Cardiac fibroblast (primary cell): ENCODE measurements at regions not wholly inside any gene's neighbourhood (a gene's known extent, or its start where the extent isn't known, plus 50 kb on each side); places are given as distances from the start of the nearest gene placed in this dataset.

Experiments used
- DNase-seq, 2 donors: peaks; one replicate each; pipeline versions ENCODE4 v3.0.0 to v3.0.0-alpha.2; 2010; ENCODE audit warnings: low read depth in 2 of 2
- H3K4me3 ChIP-seq, 2 donors: replicated peaks in 1 of 2; 1 replicate in 1 of 2; 2 replicates in 1 of 2; pipeline ENCODE4 v1.5.1; 2011; ENCODE audit warnings: low read depth in 2 of 2, low read length in 2 of 2, mild to moderate bottlenecking in 2 of 2, moderate library complexity in 1 of 2
- TF ChIP-seq, protein P1 (sequence below): IDR thresholded peaks from one replicate; pipeline ENCODE4 v1.5.1; 2011; ENCODE audit warnings: low read depth, mild to moderate bottlenecking, low read length, inconsistent platforms

DNA sequence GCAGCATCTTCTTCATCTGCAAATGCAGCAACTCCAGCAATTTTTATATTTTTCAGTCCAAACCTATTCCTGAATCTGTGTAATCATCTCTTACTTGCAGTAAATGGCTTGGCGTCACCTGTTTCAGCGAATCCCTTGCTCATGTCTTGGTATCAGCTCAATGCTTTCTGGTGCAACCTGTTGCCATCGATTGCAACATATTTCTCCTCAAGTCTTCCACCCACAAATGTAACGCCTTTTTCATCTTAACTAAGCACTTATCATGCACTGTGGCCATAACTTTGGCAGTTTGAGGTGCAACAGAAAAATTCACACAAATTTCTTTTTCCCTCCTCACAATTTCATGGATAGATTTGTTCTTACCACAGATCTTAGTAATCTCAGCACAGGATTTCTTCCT, 168.3 kb downstream of the HERPUD2 start:
- TF ChIP-seq, protein P1, sequence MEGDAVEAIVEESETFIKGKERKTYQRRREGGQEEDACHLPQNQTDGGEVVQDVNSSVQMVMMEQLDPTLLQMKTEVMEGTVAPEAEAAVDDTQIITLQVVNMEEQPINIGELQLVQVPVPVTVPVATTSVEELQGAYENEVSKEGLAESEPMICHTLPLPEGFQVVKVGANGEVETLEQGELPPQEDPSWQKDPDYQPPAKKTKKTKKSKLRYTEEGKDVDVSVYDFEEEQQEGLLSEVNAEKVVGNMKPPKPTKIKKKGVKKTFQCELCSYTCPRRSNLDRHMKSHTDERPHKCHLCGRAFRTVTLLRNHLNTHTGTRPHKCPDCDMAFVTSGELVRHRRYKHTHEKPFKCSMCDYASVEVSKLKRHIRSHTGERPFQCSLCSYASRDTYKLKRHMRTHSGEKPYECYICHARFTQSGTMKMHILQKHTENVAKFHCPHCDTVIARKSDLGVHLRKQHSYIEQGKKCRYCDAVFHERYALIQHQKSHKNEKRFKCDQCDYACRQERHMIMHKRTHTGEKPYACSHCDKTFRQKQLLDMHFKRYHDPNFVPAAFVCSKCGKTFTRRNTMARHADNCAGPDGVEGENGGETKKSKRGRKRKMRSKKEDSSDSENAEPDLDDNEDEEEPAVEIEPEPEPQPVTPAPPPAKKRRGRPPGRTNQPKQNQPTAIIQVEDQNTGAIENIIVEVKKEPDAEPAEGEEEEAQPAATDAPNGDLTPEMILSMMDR: no peak
- no peak for DNase-seq

DNA sequence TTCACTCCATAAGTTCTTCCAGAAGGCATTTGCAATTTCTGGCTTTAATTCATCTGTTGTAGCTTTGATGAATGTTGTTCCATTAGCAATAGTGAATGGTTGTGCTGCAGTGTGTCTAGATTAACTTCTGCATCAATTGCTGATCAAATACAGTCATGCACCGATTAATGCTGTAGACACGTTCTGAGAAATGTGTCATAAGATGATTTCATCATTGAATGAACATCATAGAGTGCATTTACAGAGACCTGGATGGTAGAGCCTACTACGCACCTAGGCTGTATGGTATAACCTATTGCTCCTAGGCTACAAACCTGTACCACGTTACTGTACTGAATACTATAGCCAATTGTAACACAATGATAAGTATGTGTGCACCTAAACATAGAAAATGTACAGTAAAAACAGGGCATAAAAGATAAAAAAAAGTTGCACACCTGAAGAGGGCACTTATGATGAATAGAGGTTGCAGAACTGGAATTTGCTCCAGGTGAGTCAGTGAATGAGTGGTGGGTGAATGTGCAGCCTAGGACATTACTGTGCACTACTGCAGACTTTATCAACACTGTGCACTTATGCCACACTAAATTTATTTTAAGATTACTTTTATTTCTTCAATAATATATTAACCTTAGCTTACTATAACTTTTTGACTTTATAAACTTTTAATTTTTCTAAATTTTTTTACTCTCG, 170.7 kb downstream of the HERPUD2 start:
- TF ChIP-seq, protein P1: no peak
- no peak overlapping the region for H3K4me3 ChIP-seq
- no peak for DNase-seq

More for the DNA sequence above, 168.3 kb downstream of the HERPUD2 start:
- no peak overlapping the region for H3K4me3 ChIP-seq

DNA sequence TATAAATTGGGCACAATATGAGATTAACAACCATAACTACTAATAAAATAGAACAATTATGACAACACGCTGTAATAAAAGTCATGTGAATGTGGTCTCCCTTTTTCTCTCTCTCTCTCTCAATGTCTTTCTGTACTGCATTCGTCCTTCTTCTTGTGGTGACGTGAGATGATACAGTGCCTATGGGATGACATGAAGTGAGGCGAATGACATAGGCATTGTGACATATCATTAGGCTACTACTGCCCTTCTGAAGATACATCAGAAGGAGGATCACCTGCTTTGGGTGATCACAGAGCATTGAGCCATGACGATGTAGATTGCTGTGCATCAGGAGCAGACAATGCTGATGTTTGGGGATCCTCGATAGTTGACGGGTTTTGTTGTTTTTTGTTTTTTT, 171.6 kb downstream of the HERPUD2 start:
- no peak overlapping the region for H3K4me3 ChIP-seq
- no peak for DNase-seq
- TF ChIP-seq, protein P1: no peak

DNA sequence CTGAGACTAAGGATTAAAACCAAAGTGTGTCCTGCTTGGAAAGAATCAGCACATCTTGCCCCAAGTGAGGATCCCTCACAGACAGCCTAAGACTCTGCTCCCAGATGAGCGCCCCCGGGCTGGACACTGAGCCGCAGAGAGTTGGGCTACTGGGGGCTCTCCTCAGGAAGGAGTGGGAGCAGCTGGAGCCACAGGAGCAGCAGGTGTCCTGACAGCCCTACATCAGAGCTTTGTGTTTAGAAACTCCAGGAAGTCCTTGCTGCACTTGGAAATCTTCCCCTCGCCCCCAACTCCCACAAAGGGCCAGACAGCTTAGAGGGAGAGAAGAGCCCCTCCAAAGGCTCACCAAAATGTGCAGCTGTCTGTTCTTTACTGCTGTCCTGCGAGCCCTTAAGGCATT, 172.2 kb downstream of the HERPUD2 start:
- no peak overlapping the region for H3K4me3 ChIP-seq
- no peak for DNase-seq
- TF ChIP-seq, protein P1: no peak

DNA sequence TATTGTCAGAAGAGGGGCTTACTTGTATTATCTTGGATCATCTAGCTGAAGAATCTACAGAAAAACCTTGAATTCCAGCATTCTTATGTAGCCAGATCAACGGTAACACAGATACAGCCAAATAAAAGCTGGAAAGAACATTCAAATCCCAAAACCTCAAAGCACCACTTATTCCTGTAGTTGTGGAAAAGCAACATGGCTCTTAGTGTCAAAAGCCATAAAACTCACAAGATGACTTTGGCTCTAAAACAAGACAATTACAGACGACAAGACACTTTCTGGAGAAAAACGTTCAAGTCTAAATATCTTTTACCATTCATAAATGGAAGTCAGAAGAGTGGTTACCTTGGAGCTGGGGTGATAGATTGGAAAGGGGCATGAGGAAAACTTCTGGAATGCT, 173.0 kb downstream of the HERPUD2 start:
- TF ChIP-seq, protein P1: no peak

DNA sequence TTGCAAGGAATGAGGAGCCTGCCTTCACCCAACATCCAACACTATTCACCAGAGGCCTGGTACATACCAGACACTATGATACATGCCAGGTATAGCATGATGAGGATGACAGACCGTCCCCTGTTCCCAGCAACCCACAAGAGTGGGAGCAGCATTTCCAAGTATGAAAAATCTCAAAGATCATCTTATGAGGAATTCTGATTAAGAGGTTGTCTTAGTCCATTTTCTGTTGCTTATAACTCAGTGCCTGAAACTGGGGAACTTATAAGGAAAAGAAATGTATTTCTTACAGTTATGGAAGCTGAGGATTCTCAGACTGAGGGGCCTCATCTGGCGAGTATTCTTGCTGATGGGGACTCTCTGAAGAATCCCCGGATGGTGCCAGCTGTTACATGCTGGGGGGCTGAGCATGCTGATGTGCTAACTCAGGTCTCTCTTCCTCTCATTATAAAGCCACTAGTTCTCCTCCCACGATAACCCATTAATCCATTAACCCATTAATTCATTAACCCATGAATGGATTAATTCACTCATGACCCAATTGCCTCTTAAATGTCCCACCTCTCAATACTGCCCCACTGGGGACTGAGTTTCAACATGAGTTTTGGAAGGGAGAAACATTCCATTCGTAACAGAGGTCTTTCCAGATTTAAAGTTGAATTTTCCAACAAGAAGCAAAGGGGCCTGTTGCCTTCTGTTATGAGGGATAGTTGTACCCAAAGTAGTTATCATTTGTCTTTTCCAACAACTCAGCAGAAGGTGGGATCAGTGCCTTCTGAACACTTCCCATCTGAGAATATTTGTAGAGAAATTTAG, 173.9 kb downstream of the HERPUD2 start:
- TF ChIP-seq, protein P1: no peak
- H3K4me3 ChIP-seq: no peak overlapping the region
- DNase-seq: no peak

More for the DNA sequence above, 173.0 kb downstream of the HERPUD2 start:
- no peak for DNase-seq
- H3K4me3 ChIP-seq: no peak overlapping the region
